AG09309 (cell line): ENCODE measurements at regions not wholly inside any gene's neighbourhood (a gene's known extent, or its start where the extent isn't known, plus 50 kb on each side); places are given as distances from the start of the nearest gene placed in this dataset.
"Not testable (repeated sequence)": the region's sequence is repeated elsewhere in the genome, so short reads cannot be mapped to it uniquely, and the experiment has no call there.

Experiments used
- DNase-seq: peaks from one replicate; pipeline ENCODE4 v3.0.0-alpha.2; 2010; ENCODE audit warnings: low read depth
- H3K4me3 ChIP-seq: 2 replicates; pipeline ENCODE4 v1.5.1; 2011; ENCODE audit warnings: mild to moderate bottlenecking, low read depth, low read length, moderate library complexity; ENCODE audit not compliant: control insufficient read depth
- TF ChIP-seq, protein P1 (sequence below): IDR thresholded peaks from 2 replicates; pipeline ENCODE4 v1.5.1; 2011; ENCODE audit warnings: mild to moderate bottlenecking, low read depth, low read length, inconsistent platforms; ENCODE audit not compliant: insufficient read depth, control insufficient read depth; ENCODE audit errors: missing control alignments

DNA sequence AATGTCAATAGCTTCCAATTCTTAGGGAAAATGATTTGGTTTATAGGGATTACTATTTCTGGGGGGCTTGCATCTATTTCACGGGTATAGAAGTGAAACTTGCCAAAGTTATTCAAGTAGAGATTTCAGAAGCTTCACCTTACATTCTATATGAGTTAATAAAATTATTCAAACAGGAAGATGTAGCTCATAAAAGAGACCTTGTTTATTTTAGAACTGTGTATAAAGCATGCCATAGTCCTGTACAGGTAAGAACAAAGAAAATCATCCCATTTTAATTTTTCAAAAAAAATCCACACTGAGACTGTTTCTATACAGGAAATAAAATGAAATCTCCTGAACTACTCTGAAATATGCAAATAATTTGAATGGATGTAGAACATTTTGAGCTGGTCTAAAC is 834.7 kb downstream of the TRHDE start:
- TF ChIP-seq, protein P1, sequence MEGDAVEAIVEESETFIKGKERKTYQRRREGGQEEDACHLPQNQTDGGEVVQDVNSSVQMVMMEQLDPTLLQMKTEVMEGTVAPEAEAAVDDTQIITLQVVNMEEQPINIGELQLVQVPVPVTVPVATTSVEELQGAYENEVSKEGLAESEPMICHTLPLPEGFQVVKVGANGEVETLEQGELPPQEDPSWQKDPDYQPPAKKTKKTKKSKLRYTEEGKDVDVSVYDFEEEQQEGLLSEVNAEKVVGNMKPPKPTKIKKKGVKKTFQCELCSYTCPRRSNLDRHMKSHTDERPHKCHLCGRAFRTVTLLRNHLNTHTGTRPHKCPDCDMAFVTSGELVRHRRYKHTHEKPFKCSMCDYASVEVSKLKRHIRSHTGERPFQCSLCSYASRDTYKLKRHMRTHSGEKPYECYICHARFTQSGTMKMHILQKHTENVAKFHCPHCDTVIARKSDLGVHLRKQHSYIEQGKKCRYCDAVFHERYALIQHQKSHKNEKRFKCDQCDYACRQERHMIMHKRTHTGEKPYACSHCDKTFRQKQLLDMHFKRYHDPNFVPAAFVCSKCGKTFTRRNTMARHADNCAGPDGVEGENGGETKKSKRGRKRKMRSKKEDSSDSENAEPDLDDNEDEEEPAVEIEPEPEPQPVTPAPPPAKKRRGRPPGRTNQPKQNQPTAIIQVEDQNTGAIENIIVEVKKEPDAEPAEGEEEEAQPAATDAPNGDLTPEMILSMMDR: no peak
- H3K4me3 ChIP-seq: no peak overlapping the region
- no peak for DNase-seq

DNA sequence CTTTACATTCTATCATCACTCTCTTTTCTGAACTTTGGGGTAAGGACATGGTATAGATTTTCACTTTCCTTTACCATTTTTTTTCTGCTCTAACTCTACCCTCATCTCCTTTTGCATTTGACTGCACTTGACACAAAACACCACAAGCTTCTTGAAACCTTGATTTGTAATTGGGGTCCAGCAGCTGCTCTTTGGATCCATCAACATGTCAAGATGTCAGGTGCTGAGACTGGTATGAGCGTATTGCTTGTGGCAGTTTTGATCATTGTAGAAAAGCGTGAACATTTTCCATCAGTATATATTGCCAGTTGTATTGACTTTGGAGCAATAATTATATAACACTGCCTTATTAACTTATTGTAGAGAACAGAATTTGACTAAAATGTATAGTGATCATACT is 838.6 kb downstream of the TRHDE start:
- no peak overlapping the region for H3K4me3 ChIP-seq
- TF ChIP-seq, protein P1: no peak
- no peak for DNase-seq

GRCh38 chr12:73112035-73112816 is 840.1 kb downstream of the TRHDE start:
- H3K4me3 ChIP-seq: no peak overlapping the region
- DNase-seq: no peak
- TF ChIP-seq, protein P1: no peak

DNA sequence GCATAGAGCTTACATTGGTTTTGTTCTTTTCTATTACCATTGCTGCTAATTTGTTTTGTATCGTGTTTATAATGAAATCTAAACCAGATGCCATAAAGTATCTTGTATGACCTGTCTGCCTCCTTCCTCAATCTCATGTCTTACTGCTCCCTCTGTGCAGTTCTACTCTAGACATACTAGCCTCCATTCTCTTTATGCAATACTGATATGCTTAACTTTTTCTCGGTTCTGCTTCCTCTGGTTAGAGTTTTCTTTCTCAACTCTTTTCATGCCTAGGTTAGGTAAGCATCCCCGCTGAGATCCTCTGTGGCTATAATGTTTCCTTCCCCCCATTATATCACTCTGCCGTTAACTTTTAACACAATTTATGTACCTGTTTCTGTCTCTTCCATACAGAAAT is 852.3 kb downstream of the TRHDE start:
- no peak for DNase-seq
- TF ChIP-seq, protein P1: no peak
- H3K4me3 ChIP-seq: no peak overlapping the region

DNA sequence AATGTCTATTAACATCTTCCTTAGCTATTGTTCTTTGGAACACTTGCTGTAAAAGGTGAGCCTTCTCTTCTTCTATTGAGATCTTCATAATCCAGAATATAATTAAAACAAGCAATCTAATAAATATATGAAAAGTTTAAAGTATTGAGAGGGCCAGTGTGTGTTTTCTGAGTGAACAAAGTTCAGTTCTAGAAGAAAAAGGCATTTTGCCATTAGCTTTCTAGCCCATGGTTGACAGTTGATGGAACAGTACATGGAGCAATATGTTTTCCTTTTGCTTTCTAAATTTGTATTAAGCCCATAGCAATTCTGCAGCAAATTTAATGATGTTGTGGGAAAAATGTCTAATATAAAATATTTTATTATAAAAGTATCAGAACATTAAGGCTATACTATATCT is 853.0 kb downstream of the TRHDE start:
- TF ChIP-seq, protein P1: no peak
- DNase-seq: no peak
- no peak overlapping the region for H3K4me3 ChIP-seq

DNA sequence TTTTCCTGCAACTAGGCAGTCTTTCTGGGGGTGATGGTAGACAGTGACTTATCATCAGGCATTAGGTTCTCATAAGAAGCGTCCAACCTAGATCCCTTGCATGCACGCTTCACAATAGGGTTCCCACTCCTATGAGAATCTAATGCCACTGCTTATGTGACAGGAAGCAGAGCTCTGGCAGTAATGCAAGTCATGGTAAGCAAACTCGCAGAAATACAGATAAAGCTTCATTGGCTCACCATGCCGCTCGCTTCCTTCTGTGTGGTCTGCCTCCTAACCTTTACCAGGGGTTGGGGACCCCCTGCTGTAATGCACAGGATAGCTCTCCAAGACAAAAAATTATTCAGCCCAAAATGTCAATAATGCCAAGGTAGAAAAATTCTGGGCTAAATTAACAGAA is 864.2 kb downstream of the TRHDE start:
- TF ChIP-seq, protein P1: no peak
- H3K4me3 ChIP-seq: no peak overlapping the region
- no peak for DNase-seq

GRCh38 chr12:73139642-73140041 is 867.5 kb downstream of the TRHDE start:
- DNase-seq, H3K4me3 ChIP-seq: not testable (repeated sequence)
